Endothelial cell of umbilical vein (primary cell): ENCODE measurements at regions not wholly inside any gene's neighbourhood (a gene's known extent, or its start where the extent isn't known, plus 50 kb on each side); places are given as distances from the start of the nearest gene placed in this dataset.

ENCODE experiments used
- BruUV-seq: library from RNA; stranded (reverse); fragments of 400-500 nt; replicated peaks from 2 replicates; lab custom pipeline; 2021; lab: Mats Ljungman, UMichigan
- CTCF ChIA-PET: fragments of 300-600, 350-600 bp; sonication (Branson Sonifier 250); formaldehyde crosslinking; loops from one replicate; lab custom pipeline; 2021; ENCODE audit warnings: antibody characterized with exemption, inconsistent platforms; lab: Charles Lee
- POLR2A ChIA-PET: fragments of 300-600, 350-600 bp; sonication (Branson Sonifier 250); formaldehyde crosslinking; loops from one replicate; lab custom pipeline; 2021; ENCODE audit warnings: antibody characterized with exemption, inconsistent platforms; lab: Charles Lee
- DNase-seq: peaks from one replicate; pipeline ENCODE4 v3.0.0-alpha.2; 2011; ENCODE audit warnings: low read depth, low spot score
- FAIRE-seq: peaks from 2 replicates; lab custom pipeline; 2011; peaks lifted over from hg19 to GRCh38; lab: Jason Lieb, UNC
- H2AFZ ChIP-seq: 2 replicates; pipeline ENCODE4 v1.6.0; 2012; ENCODE audit warnings: low read depth, low read length, control low read depth, inconsistent platforms
- H3K27ac ChIP-seq: 2 replicates; pipeline ENCODE4 v1.5.1; 2011; ENCODE audit warnings: low read depth, mild to moderate bottlenecking, control low read depth, low read length, moderate library complexity; ENCODE audit not compliant: insufficient read depth
- H3K27me3 ChIP-seq, 2 experiments: 2 replicates each; pipeline versions ENCODE4 v1.6.0 to v1.6.1; 2011; ENCODE audit warnings: low read length in 2 of 2, mixed read lengths in 1 of 2; ENCODE audit not compliant: control insufficient read depth in 2 of 2, insufficient read depth in 2 of 2
- H3K36me3 ChIP-seq, 2 experiments: 2 replicates in 1 of 2; 3 replicates in 1 of 2; pipeline ENCODE4 v1.5.1; 2011; ENCODE audit warnings: low read length in 2 of 2, mild to moderate bottlenecking in 1 of 2, moderate library complexity in 1 of 2; ENCODE audit not compliant: control insufficient read depth in 2 of 2, insufficient read depth in 2 of 2; ENCODE audit errors: extremely low read depth in 1 of 2
- H3K4me1 ChIP-seq: 3 replicates; pipeline ENCODE4 v1.5.1; 2011; ENCODE audit warnings: mild to moderate bottlenecking, low read length; ENCODE audit not compliant: control insufficient read depth, insufficient read depth; ENCODE audit errors: extremely low read depth
- H3K4me2 ChIP-seq: 2 replicates; pipeline ENCODE4 v1.6.1; 2011; ENCODE audit warnings: low read length, control low read depth, mixed read lengths; ENCODE audit not compliant: insufficient read depth
- H3K4me3 ChIP-seq, 3 experiments: fragments of 200-600 bp in 1 of 3; sonication (generic), shearing (Covaris generic) in 1 of 3; replicated peaks in 1 of 3; 2 replicates each; pipeline ENCODE4 v1.5.1; 2011 to 2016; ENCODE audit warnings: control low read depth in 3 of 3, low read length in 3 of 3, mild to moderate bottlenecking in 2 of 3, inconsistent platforms in 1 of 3, low read depth in 1 of 3, moderate library complexity in 1 of 3; ENCODE audit not compliant: insufficient read depth in 1 of 3
- H3K79me2 ChIP-seq: 2 replicates; pipeline ENCODE4 v1.6.0; 2012; ENCODE audit warnings: low read length, inconsistent platforms; ENCODE audit not compliant: control insufficient read depth, insufficient read depth
- H3K9ac ChIP-seq: replicated peaks from 2 replicates; pipeline ENCODE3; 2011; ENCODE audit warnings: low read length, control low read depth; ENCODE audit not compliant: insufficient read depth; ENCODE audit errors: extremely low read depth
- H3K9me1 ChIP-seq: replicated peaks from 3 replicates; pipeline ENCODE4 v1.6.0; 2011; ENCODE audit warnings: mild to moderate bottlenecking, low read length; ENCODE audit not compliant: control insufficient read depth, insufficient read depth; ENCODE audit errors: extremely low read depth
- H3K9me3 ChIP-seq: replicated peaks from 2 replicates; pipeline ENCODE4 v1.5.1; 2012; ENCODE audit warnings: low read length, inconsistent platforms; ENCODE audit not compliant: control insufficient read depth, insufficient read depth
- H4K20me1 ChIP-seq: replicated peaks from 2 replicates; pipeline ENCODE3; 2011; ENCODE audit warnings: mild to moderate bottlenecking, low read length; ENCODE audit not compliant: control insufficient read depth, insufficient read depth; ENCODE audit errors: extremely low read depth
- CTCF ChIP-seq, 2 donors: IDR thresholded peaks; 1 replicate in 1 of 2; 2 replicates in 1 of 2; pipeline ENCODE4 v1.5.1; 2011; ENCODE audit warnings: low read length in 2 of 2, mild to moderate bottlenecking in 2 of 2, moderate library complexity in 2 of 2, control low read depth in 1 of 2, inconsistent platforms in 1 of 2, low read depth in 1 of 2; ENCODE audit not compliant: insufficient read depth in 1 of 2; ENCODE audit errors: extremely low read depth in 1 of 2
- FOS ChIP-seq: IDR thresholded peaks from 2 replicates; pipeline ENCODE4 v1.6.1; 2011; ENCODE audit warnings: mild to moderate bottlenecking, low read length, moderate library complexity, borderline replicate concordance; ENCODE audit not compliant: insufficient read depth
- GATA2 ChIP-seq: IDR thresholded peaks from 2 replicates; pipeline ENCODE4 v1.7.0; 2011; ENCODE audit warnings: low read depth, mild to moderate bottlenecking, moderate library complexity, mixed read lengths, low read length; ENCODE audit not compliant: insufficient read length, insufficient read depth
- JUN ChIP-seq: IDR thresholded peaks from 2 replicates; pipeline ENCODE4 v1.6.1; 2011; ENCODE audit warnings: borderline replicate concordance, low read depth; ENCODE audit not compliant: insufficient read length, insufficient read depth
- MAX ChIP-seq: IDR thresholded peaks from 2 replicates; pipeline ENCODE4 v1.6.1; 2011; ENCODE audit not compliant: insufficient read depth, insufficient read length
- MYC ChIP-seq: IDR thresholded peaks from one replicate; pipeline ENCODE4 v1.6.1; 2011; ENCODE audit warnings: mild to moderate bottlenecking, low read depth, low read length
- POLR2A ChIP-seq: IDR thresholded peaks from 2 replicates; pipeline ENCODE4 v1.6.1; 2012; ENCODE audit warnings: low read depth, mild to moderate bottlenecking, control low read depth, low read length
- POLR2AphosphoS5 ChIP-seq: IDR thresholded peaks from 2 replicates; pipeline ENCODE4 v1.6.1; 2012; ENCODE audit warnings: low read depth, mild to moderate bottlenecking, control low read depth, low read length, moderate library complexity; ENCODE audit not compliant: insufficient read depth
- dilution Hi-C: fragments of 300-500 bp; cut with MboI; formaldehyde crosslinking; loops from one replicate; pipeline ENCODE4 v1.15.0; 2019; ENCODE audit warnings: low sequenced_read_pairs; ENCODE audit not compliant: extremely low pct_ligation_motif_present
- intact Hi-C: fragments of 100-400 bp; cut with micrococcal nuclease; formaldehyde crosslinking; loops from one replicate; pipeline ENCODE4 v1.10.0; 2022

- Histone ChIP-seq H3K79me2 (no peaks in the 10 kb centered on the region), H3K4me3 (no peak overlapping the region), H3K27ac (no peak overlapping the region), H3K9ac (no peak overlapping the region), H3K4me2 (no peak overlapping the region), H4K20me1 (no peaks in the 10 kb centered on the region), H2AFZ (no peak overlapping the region), H3K4me1 (peaks cover 8% of the 10 kb centered on the region), H3K27me3 (no peaks in the 10 kb centered on the region), H3K9me1 (no peaks in the 10 kb centered on the region), H3K36me3 (no peaks in the 10 kb centered on the region), H3K9me3 (no peaks in the 10 kb centered on the region)
- BruUV-seq, result no TSS peak
- no peak for TF ChIP-seq FOS
- TF ChIP-seq POLR2A, result no peak
- TF ChIP-seq CTCF (IDR thresholded peaks at IDR 0.05; ENCODE audit: extremely low read depth in 1 of 2, insufficient read depth in 1 of 2, low read depth in 1 of 2, low read length in 2 of 2), result no peak
- no peak for TF ChIP-seq MAX
- no peak for TF ChIP-seq GATA2
- no peak for TF ChIP-seq MYC
- no peak for TF ChIP-seq JUN
- CTCF ChIA-PET, result no interaction called here
- intact Hi-C loops (no loop called here), dilution Hi-C loops (no loop called here)
- FAIRE-seq (no peak), DNase-seq (no peak)
- POLR2A ChIA-PET, result no interaction called here
These were observed 194.8 kb upstream of the DCN start for GRCh38 chr12:91377436-91377835.

- dilution Hi-C loops, result no loop called here
- Histone ChIP-seq H3K9ac (no peak overlapping the region), H4K20me1 (no peaks in the 10 kb centered on the region), H3K27me3 (no peaks in the 10 kb centered on the region), H3K4me2 (no peak overlapping the region), H3K79me2 (no peaks in the 10 kb centered on the region), H3K9me1 (no peaks in the 10 kb centered on the region), H3K4me3 (no peak overlapping the region), H3K4me1 (peaks cover 8% of the 10 kb centered on the region), H3K36me3 (no peaks in the 10 kb centered on the region), H2AFZ (no peak overlapping the region), H3K9me3 (no peaks in the 10 kb centered on the region), H3K27ac (no peak overlapping the region)
- TF ChIP-seq POLR2AphosphoS5 (no peak), JUN (no peak), CTCF (IDR thresholded peaks at IDR 0.05; ENCODE audit: extremely low read depth in 1 of 2, insufficient read depth in 1 of 2, low read depth in 1 of 2, low read length in 2 of 2) (no peak), MYC (no peak), POLR2A (no peak), GATA2 (no peak), MAX (no peak)
- DNase-seq, result no peak
- no TSS peak for BruUV-seq
- CTCF ChIA-PET, result interaction anchor here (2.3 to 3.5 kb wide), 2 partner anchors 9 to 18 kb away, joined by 6 to 14 read pairs; no protein-coding TSS in a partner anchor
- no peak for FAIRE-seq
- POLR2A ChIA-PET, result no interaction called here
- intact Hi-C loops, result no loop called here
These were observed 190.5 kb upstream of the DCN start for GRCh38 chr12:91373086-91373485.
